ENCODE measurements at regions not wholly inside any gene's neighbourhood (a gene's known extent, or its start where the extent isn't known, plus 50 kb on each side); places are given as distances from the start of the nearest gene placed in this dataset.

DNA sequence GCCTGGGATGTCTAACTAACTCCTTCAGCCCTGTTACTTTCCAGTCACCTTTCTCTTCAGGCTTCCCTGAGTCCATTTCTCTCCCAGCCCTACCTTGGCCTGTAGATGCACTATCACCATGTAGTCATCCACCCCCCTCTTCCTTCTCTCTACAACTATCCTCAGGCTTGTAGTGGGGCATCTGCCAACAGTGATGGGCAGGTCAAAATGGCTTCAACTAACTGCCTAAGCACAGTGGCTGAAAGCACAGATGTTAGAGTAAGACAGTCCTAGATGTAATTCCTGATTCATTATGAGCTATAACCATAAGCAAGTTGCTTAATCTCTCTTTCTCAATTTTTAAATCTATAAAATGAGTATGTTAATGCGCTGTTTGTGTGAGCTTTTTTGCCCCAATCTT, 133.6 kb upstream of the NAV3 start:
- no peaks in the 10 kb centered on the region for H3K4me1 ChIP-seq
- TF ChIP-seq, protein P1, sequence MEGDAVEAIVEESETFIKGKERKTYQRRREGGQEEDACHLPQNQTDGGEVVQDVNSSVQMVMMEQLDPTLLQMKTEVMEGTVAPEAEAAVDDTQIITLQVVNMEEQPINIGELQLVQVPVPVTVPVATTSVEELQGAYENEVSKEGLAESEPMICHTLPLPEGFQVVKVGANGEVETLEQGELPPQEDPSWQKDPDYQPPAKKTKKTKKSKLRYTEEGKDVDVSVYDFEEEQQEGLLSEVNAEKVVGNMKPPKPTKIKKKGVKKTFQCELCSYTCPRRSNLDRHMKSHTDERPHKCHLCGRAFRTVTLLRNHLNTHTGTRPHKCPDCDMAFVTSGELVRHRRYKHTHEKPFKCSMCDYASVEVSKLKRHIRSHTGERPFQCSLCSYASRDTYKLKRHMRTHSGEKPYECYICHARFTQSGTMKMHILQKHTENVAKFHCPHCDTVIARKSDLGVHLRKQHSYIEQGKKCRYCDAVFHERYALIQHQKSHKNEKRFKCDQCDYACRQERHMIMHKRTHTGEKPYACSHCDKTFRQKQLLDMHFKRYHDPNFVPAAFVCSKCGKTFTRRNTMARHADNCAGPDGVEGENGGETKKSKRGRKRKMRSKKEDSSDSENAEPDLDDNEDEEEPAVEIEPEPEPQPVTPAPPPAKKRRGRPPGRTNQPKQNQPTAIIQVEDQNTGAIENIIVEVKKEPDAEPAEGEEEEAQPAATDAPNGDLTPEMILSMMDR (IDR thresholded peaks at IDR 0.05) = no peak
- H3K9me3 ChIP-seq = no peaks in the 10 kb centered on the region
- ATAC-seq = no peak
- H3K36me3 ChIP-seq = no peaks in the 10 kb centered on the region
- no peak overlapping the region for H3K4me3 ChIP-seq
- intact Hi-C loops (cut with DNase I) = no loop called here
- DNase-seq = no peak
- no peaks in the 10 kb centered on the region for H3K27me3 ChIP-seq (ENCODE audit: low read depth)
- no peak overlapping the region for H3K27ac ChIP-seq

DNA sequence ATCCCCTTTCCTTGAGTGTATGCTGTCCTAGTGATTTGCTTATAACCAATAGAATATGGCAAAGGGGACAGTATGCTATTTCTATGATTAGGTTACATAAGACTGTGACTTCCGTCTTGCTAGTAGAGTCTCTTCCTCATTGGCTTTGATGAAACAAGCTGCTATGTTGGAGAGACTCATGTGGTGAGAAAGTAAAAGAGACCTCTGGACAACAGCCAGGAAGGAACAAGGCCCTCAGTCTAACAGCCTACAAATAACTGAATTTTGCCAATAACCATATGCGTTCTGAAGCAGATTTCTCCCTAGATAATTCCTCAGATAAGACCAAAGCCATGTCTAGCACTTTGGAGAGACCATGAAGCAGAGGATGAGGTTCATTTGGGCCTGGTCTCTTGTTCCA, 134.5 kb upstream of the NAV3 start:
- TF ChIP-seq, protein P1 (IDR thresholded peaks at IDR 0.05) = no peak
- no peak for DNase-seq
- intact Hi-C loops (cut with DNase I) = no loop called here
- Histone ChIP-seq H3K27ac (no peak overlapping the region), H3K4me1 (no peaks in the 10 kb centered on the region), H3K27me3 (ENCODE audit: low read depth) (no peaks in the 10 kb centered on the region), H3K36me3 (no peaks in the 10 kb centered on the region), H3K4me3 (no peak overlapping the region), H3K9me3 (no peaks in the 10 kb centered on the region)
- no peak for ATAC-seq

DNA sequence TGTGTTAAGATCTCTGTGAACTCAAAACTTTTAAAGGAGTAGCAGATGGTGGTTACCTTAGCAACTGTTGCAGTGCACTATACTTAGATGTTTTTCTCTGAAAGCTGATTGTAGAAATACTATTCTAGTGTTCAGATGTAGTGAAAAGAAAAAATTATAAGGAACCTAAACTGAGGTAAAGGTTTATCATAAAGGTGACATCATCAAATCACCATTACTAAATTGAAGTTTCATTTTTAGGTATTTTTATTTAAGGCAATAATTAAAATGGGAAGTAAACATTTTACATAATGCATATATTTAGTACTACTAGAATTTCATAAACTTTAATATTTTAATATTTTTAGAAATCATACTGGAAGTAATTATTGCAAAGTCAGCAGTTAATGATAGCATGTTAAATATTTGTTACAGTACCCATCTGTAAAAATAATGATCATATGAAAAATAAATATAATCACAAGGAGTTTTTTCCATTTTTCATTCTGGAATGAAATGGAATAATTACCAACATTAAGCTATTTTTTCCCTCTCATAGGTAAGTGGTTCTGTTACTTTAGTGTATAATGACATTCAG, 141.1 kb upstream of the NAV3 start:
- no peaks in the 10 kb centered on the region for H3K4me1 ChIP-seq
- no peaks in the 10 kb centered on the region for H3K36me3 ChIP-seq
- H3K27me3 ChIP-seq (ENCODE audit: low read depth) = no peaks in the 10 kb centered on the region
- ATAC-seq = no peak
- no peak for DNase-seq
- H3K9me3 ChIP-seq = no peaks in the 10 kb centered on the region
- intact Hi-C loops (cut with DNase I) = no loop called here
- no peak overlapping the region for H3K27ac ChIP-seq
- TF ChIP-seq, protein P1 (IDR thresholded peaks at IDR 0.05) = no peak
- no peak overlapping the region for H3K4me3 ChIP-seq

DNA sequence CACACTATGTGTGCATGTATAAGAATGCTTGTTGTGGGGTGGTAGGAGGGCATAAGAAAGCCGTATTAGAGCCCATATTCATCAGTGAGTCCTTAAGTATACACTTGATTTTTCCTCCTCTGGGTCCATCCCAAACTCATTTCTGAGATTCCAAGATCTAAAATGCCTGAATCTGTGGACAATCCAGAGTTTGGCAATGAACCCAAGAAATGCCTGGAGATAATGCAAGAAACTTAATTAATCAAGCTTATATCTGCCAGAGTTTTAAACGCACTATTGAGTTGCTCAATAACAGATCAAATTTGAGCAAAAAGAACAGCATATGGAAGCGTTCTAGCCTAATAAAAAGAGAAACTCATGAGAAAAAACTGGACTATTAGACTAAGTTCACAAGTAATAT, 143.4 kb upstream of the NAV3 start:
- no peak for ATAC-seq
- Histone ChIP-seq H3K27ac (no peak overlapping the region), H3K27me3 (ENCODE audit: low read depth) (no peaks in the 10 kb centered on the region), H3K36me3 (no peaks in the 10 kb centered on the region), H3K4me1 (no peaks in the 10 kb centered on the region), H3K9me3 (no peaks in the 10 kb centered on the region), H3K4me3 (no peak overlapping the region)
- intact Hi-C loops (cut with DNase I) = no loop called here
- no peak for DNase-seq
- TF ChIP-seq, protein P1 (IDR thresholded peaks at IDR 0.05) = no peak

DNA sequence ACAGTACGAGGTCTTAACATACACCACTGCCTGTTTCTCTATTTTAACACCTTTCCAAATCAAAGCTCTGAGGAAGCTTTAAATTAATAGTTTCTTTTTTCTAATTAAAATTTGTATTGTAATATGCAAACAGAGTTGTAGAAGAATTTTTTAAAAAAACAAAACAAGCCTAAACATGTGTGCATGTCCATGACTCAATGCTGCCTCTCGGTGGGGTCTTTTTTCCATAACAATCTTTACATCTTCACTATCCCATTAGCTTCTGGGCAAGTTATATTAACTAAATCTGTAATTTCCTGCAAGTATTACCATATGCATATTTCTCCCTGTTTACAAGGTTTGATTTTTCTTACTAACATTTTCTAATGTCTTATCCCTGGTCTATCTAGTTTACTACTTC, 143.9 kb upstream of the NAV3 start:
- no peaks in the 10 kb centered on the region for H3K4me1 ChIP-seq
- TF ChIP-seq, protein P1 (IDR thresholded peaks at IDR 0.05) = no peak
- no peaks in the 10 kb centered on the region for H3K9me3 ChIP-seq
- H3K27ac ChIP-seq = no peak overlapping the region
- H3K4me3 ChIP-seq = no peak overlapping the region
- no peak for ATAC-seq
- no peaks in the 10 kb centered on the region for H3K27me3 ChIP-seq (ENCODE audit: low read depth)
- no peak for DNase-seq
- H3K36me3 ChIP-seq = no peaks in the 10 kb centered on the region
- intact Hi-C loops (cut with DNase I) = no loop called here

DNA sequence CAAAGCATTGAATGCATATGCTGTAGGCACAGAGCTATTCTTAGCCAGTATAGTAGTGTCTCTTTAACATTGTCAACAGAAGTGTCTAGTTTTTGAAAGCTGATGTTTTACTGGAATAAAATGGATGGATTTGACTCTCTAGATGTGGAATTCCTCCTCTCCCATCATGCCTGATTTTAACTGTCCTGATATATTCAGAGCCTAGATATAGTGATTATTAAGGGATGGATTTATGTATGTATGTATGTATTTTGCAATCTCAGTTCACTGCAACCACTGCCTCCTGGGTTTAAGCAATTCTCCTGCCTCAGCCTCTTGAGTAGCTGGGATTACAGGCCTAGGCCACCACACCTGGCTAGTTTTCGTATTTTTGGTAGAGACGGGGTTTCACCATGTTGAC, 144.8 kb upstream of the NAV3 start:
- no peaks in the 10 kb centered on the region for H3K4me1 ChIP-seq

More for the DNA sequence above, 144.8 kb upstream of the NAV3 start:
- no peaks in the 10 kb centered on the region for H3K9me3 ChIP-seq
- TF ChIP-seq, protein P1 (IDR thresholded peaks at IDR 0.05) = no peak
- H3K27me3 ChIP-seq (ENCODE audit: low read depth) = no peaks in the 10 kb centered on the region
- H3K27ac ChIP-seq = no peak overlapping the region
- ATAC-seq (no peak), DNase-seq (no peak)
- H3K36me3 ChIP-seq = no peaks in the 10 kb centered on the region
- H3K4me3 ChIP-seq = no peak overlapping the region
- intact Hi-C loops (cut with DNase I) = no loop called here

Measured in lower lobe of right lung (tissue), 2 donors.